Activated naive CD8-positive, alpha-beta T cell treated with anti-CD3 and anti-CD28 coated beads, Interleukin-2, amount 10 ng/mL, durations not matched to agents 7 days and 5 days (primary cell): ENCODE measurements at regions not wholly inside any gene's neighbourhood (a gene's known extent, or its start where the extent isn't known, plus 50 kb on each side); places are given as distances from the start of the nearest gene placed in this dataset.
A peak's percentile ranks its signal among the peaks of the same experiment; 100 is the strongest.

ENCODE experiments used
- ATAC-seq: fragments of 150-1000 bp; cut with Tn5 transposase; one replicate; pipeline ENCODE4 v1.10.0; 2021; ENCODE audit warnings: low read depth, moderate library complexity
- POLR2A ChIA-PET: fragments of 350-600 bp; sonication (Branson Sonifier 250); formaldehyde crosslinking; loops from one replicate; lab custom pipeline; 2021; ENCODE audit warnings: antibody characterized with exemption; lab: Charles Lee
- DNase-seq: peaks from one replicate; pipeline ENCODE4 v3.0.0; 2021
- H3K27ac Mint-ChIP-seq: one replicate; pipeline ENCODE4 v1.8.0; 2022; ENCODE audit warnings: mild to moderate bottlenecking, mixed read lengths
- H3K27me3 Mint-ChIP-seq: one replicate; pipeline ENCODE4 v1.8.0; 2022; ENCODE audit warnings: mild to moderate bottlenecking, moderate library complexity, mixed read lengths
- H3K36me3 Mint-ChIP-seq: one replicate; pipeline ENCODE4 v1.8.0; 2021; ENCODE audit warnings: mild to moderate bottlenecking, mixed read lengths
- H3K4me1 Mint-ChIP-seq: one replicate; pipeline ENCODE4 v1.8.0; 2021; ENCODE audit warnings: mixed read lengths
- H3K4me3 Mint-ChIP-seq: one replicate; pipeline ENCODE4 v1.8.0; 2022; ENCODE audit warnings: mild to moderate bottlenecking, moderate library complexity, mixed read lengths
- H3K9me3 Mint-ChIP-seq: one replicate; pipeline ENCODE4 v1.8.0; 2021; ENCODE audit warnings: mixed read lengths

GRCh38 chr1:194230351-194231144 is 1044.1 kb upstream of the B3GALT2 start:
- Mint-ChIP-seq H3K36me3 (no peaks in the 10 kb centered on the region), H3K4me3 (no peak overlapping the region), H3K4me1 (peaks cover 5% of the 10 kb centered on the region), H3K27me3 (no peaks in the 10 kb centered on the region), H3K27ac (no peak overlapping the region), H3K9me3 (no peaks in the 10 kb centered on the region)
- DNase-seq: no peak
- ATAC-seq: no peak
- POLR2A ChIA-PET: no interaction called here

- DNase-seq (no peak), ATAC-seq (no peak)
- Mint-ChIP-seq H3K27me3 (no peaks in the 10 kb centered on the region), H3K4me3 (no peak overlapping the region), H3K27ac (no peak overlapping the region), H3K9me3 (no peaks in the 10 kb centered on the region), H3K36me3 (no peaks in the 10 kb centered on the region), H3K4me1 (peaks cover 8% of the 10 kb centered on the region)
- POLR2A ChIA-PET: no interaction called here
Measured at GRCh38 chr1:194228427-194228826, 1042.0 kb upstream of the B3GALT2 start.

GRCh38 chr1:194227161-194227560 is 1040.7 kb upstream of the B3GALT2 start:
- peaks cover 8% of the 10 kb centered on the region for H3K4me1 Mint-ChIP-seq
- no peaks in the 10 kb centered on the region for H3K27me3 Mint-ChIP-seq
- H3K36me3 Mint-ChIP-seq: no peaks in the 10 kb centered on the region
- POLR2A ChIA-PET: no interaction called here
- no peak overlapping the region for H3K27ac Mint-ChIP-seq
- peaks cover 1% of the 10 kb centered on the region for H3K9me3 Mint-ChIP-seq
- ATAC-seq (no peak), DNase-seq (no peak)
- H3K4me3 Mint-ChIP-seq: no peak overlapping the region

- Mint-ChIP-seq H3K27me3 (no peaks in the 10 kb centered on the region), H3K9me3 (peaks cover 1% of the 10 kb centered on the region), H3K4me3 (no peak overlapping the region), H3K36me3 (no peaks in the 10 kb centered on the region), H3K4me1 (peaks cover 8% of the 10 kb centered on the region), H3K27ac (no peak overlapping the region)
- POLR2A ChIA-PET: no interaction called here
- DNase-seq: no peak
- peak; percentile 73 for ATAC-seq
Measured at GRCh38 chr1:194225821-194226220, 1039.4 kb upstream of the B3GALT2 start.

GRCh38 chr1:194223596-194223995 is 1037.2 kb upstream of the B3GALT2 start:
- no peaks in the 10 kb centered on the region for H3K27me3 Mint-ChIP-seq
- H3K9me3 Mint-ChIP-seq: peaks cover 7% of the 10 kb centered on the region
- H3K4me1 Mint-ChIP-seq: peaks cover 8% of the 10 kb centered on the region
- no peak overlapping the region for H3K27ac Mint-ChIP-seq
- DNase-seq: no peak
- H3K36me3 Mint-ChIP-seq: no peaks in the 10 kb centered on the region
- no peak overlapping the region for H3K4me3 Mint-ChIP-seq
- POLR2A ChIA-PET: no interaction called here
- ATAC-seq: no peak

GRCh38 chr1:194215448-194215847 is 1029.0 kb upstream of the B3GALT2 start:
- Mint-ChIP-seq H3K27me3 (no peaks in the 10 kb centered on the region), H3K9me3 (peaks cover 7% of the 10 kb centered on the region), H3K4me1 (no peaks in the 10 kb centered on the region), H3K36me3 (no peaks in the 10 kb centered on the region), H3K27ac (no peak overlapping the region), H3K4me3 (no peak overlapping the region)
- DNase-seq (no peak), ATAC-seq (no peak)
- POLR2A ChIA-PET: no interaction called here

- Mint-ChIP-seq H3K27me3 (no peaks in the 10 kb centered on the region), H3K4me3 (no peak overlapping the region), H3K9me3 (peaks cover 7% of the 10 kb centered on the region), H3K4me1 (no peaks in the 10 kb centered on the region), H3K36me3 (no peaks in the 10 kb centered on the region), H3K27ac (no peak overlapping the region)
- POLR2A ChIA-PET: no interaction called here
- no peak for ATAC-seq
- DNase-seq: no peak
Measured at GRCh38 chr1:194214735-194215134, 1028.3 kb upstream of the B3GALT2 start.

- Mint-ChIP-seq H3K27me3 (no peaks in the 10 kb centered on the region), H3K4me1 (no peaks in the 10 kb centered on the region), H3K4me3 (no peak overlapping the region), H3K9me3 (peaks cover 1% of the 10 kb centered on the region), H3K27ac (no peak overlapping the region), H3K36me3 (no peaks in the 10 kb centered on the region)
- DNase-seq: no peak
- POLR2A ChIA-PET: no interaction called here
- ATAC-seq: no peak
Measured at GRCh38 chr1:194209920-194210319, 1023.5 kb upstream of the B3GALT2 start.

- Mint-ChIP-seq H3K9me3 (peaks cover 2% of the 10 kb centered on the region), H3K27me3 (no peaks in the 10 kb centered on the region), H3K27ac (no peak overlapping the region), H3K4me3 (no peak overlapping the region), H3K36me3 (no peaks in the 10 kb centered on the region), H3K4me1 (no peaks in the 10 kb centered on the region)
- POLR2A ChIA-PET: no interaction called here
- DNase-seq (no peak), ATAC-seq (no peak)
Measured at GRCh38 chr1:194208674-194209073, 1022.3 kb upstream of the B3GALT2 start.

- no peaks in the 10 kb centered on the region for H3K36me3 Mint-ChIP-seq
- POLR2A ChIA-PET: no interaction called here
- H3K27me3 Mint-ChIP-seq: no peaks in the 10 kb centered on the region
- no peak overlapping the region for H3K27ac Mint-ChIP-seq
- DNase-seq (no peak), ATAC-seq (no peak)
- no peaks in the 10 kb centered on the region for H3K9me3 Mint-ChIP-seq
- no peaks in the 10 kb centered on the region for H3K4me1 Mint-ChIP-seq
- no peak overlapping the region for H3K4me3 Mint-ChIP-seq
Measured at GRCh38 chr1:194196562-194196961, 1010.1 kb upstream of the B3GALT2 start.

GRCh38 chr1:194194724-194195123 is 1008.3 kb upstream of the B3GALT2 start:
- Mint-ChIP-seq H3K27ac (no peak overlapping the region), H3K4me3 (no peak overlapping the region), H3K36me3 (no peaks in the 10 kb centered on the region), H3K9me3 (no peaks in the 10 kb centered on the region), H3K27me3 (no peaks in the 10 kb centered on the region), H3K4me1 (no peaks in the 10 kb centered on the region)
- DNase-seq (no peak), ATAC-seq (no peak)
- POLR2A ChIA-PET: no interaction called here

- Mint-ChIP-seq H3K4me3 (no peak overlapping the region), H3K36me3 (no peaks in the 10 kb centered on the region), H3K27me3 (no peaks in the 10 kb centered on the region), H3K27ac (no peak overlapping the region), H3K4me1 (no peaks in the 10 kb centered on the region), H3K9me3 (peaks cover 1% of the 10 kb centered on the region)
- DNase-seq: no peak
- POLR2A ChIA-PET: no interaction called here
- no peak for ATAC-seq
Measured at GRCh38 chr1:194184974-194185373, 998.6 kb upstream of the B3GALT2 start.

- no peak overlapping the region for H3K27ac Mint-ChIP-seq
- no peaks in the 10 kb centered on the region for H3K27me3 Mint-ChIP-seq
- ATAC-seq (no peak), DNase-seq (no peak)
- no peaks in the 10 kb centered on the region for H3K4me1 Mint-ChIP-seq
- POLR2A ChIA-PET: no interaction called here
- peaks cover 1% of the 10 kb centered on the region for H3K9me3 Mint-ChIP-seq
- no peaks in the 10 kb centered on the region for H3K36me3 Mint-ChIP-seq
- no peak overlapping the region for H3K4me3 Mint-ChIP-seq
Measured at GRCh38 chr1:194184425-194184824, 998.0 kb upstream of the B3GALT2 start.

GRCh38 chr1:194181845-194182244 is 995.4 kb upstream of the B3GALT2 start:
- Mint-ChIP-seq H3K9me3 (peaks cover 1% of the 10 kb centered on the region), H3K4me1 (no peaks in the 10 kb centered on the region), H3K36me3 (no peaks in the 10 kb centered on the region), H3K27ac (no peak overlapping the region), H3K4me3 (no peak overlapping the region), H3K27me3 (no peaks in the 10 kb centered on the region)
- DNase-seq (no peak), ATAC-seq (no peak)
- POLR2A ChIA-PET: no interaction called here
